ENCODE measurements at regions not wholly inside any gene's neighbourhood (a gene's known extent, or its start where the extent isn't known, plus 50 kb on each side); places are given as distances from the start of the nearest gene placed in this dataset.
"Not testable (repeated sequence)": the region's sequence is repeated elsewhere in the genome, so short reads cannot be mapped to it uniquely, and the experiment has no call there.

GRCh38 chr2:167570370-167570769, 677.0 kb downstream of the STK39 start:
- DNase-seq (ENCODE audit: low spot score in 2 of 2), result no peak
- no peak overlapping the region for H3K27ac ChIP-seq
- H3K4me1 ChIP-seq, result no peaks in the 10 kb centered on the region
- H3K9me3 ChIP-seq, result no peaks in the 10 kb centered on the region
- intact Hi-C loops (cut with DNase I), result no loop called here
- no peaks in the 10 kb centered on the region for H3K27me3 ChIP-seq
- TF ChIP-seq, protein P1, sequence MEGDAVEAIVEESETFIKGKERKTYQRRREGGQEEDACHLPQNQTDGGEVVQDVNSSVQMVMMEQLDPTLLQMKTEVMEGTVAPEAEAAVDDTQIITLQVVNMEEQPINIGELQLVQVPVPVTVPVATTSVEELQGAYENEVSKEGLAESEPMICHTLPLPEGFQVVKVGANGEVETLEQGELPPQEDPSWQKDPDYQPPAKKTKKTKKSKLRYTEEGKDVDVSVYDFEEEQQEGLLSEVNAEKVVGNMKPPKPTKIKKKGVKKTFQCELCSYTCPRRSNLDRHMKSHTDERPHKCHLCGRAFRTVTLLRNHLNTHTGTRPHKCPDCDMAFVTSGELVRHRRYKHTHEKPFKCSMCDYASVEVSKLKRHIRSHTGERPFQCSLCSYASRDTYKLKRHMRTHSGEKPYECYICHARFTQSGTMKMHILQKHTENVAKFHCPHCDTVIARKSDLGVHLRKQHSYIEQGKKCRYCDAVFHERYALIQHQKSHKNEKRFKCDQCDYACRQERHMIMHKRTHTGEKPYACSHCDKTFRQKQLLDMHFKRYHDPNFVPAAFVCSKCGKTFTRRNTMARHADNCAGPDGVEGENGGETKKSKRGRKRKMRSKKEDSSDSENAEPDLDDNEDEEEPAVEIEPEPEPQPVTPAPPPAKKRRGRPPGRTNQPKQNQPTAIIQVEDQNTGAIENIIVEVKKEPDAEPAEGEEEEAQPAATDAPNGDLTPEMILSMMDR (IDR thresholded peaks at IDR 0.05), result no peak
- no peak overlapping the region for H3K4me3 ChIP-seq
- no peaks in the 10 kb centered on the region for H3K36me3 ChIP-seq

DNA sequence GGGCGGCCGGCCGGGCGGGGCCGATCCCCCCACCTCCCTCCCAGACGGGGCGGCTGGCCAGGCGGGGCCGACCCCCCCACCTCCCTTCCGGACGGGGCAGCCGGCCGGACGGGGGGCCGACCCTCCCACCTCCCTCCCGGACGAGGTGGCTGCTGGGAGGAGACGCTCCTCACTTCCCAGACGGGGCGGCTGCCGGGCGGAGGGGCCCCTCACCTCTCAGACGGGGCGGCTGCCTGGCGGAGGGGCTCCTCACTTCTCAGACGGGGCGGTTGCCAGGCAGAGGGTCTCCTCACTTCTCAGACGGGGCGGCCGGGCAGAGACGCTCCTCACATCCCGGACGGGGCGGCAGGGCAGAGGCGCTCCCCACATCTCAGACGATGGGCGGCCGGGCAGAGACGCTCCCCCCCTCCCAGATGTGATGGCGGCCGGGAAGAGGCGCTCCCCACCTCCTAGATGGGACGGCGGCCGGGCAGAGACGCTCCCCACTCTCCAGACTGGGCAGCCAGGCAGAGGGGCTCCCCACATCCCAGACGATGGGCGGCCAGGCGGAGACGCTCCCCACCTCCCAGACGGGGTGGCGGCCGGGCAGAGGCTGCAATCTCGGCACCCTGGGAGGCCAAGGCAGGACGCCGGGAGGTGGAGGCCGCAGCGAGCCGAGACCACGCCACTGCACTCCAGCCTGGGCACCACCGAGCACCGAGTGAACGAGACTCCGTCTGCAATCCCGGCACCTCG, 675.8 kb downstream of the XIRP2 start:
- H3K27me3 ChIP-seq; H3K9me3 ChIP-seq; DNase-seq (ENCODE audit: low spot score in 2 of 2); intact Hi-C loops (cut with DNase I); H3K27ac ChIP-seq; H3K4me3 ChIP-seq; H3K36me3 ChIP-seq; H3K4me1 ChIP-seq: not testable (repeated sequence)

- DNase-seq (ENCODE audit: low spot score in 2 of 2); intact Hi-C loops (cut with DNase I); H3K27ac ChIP-seq; H3K4me3 ChIP-seq; H3K9me3 ChIP-seq; H3K36me3 ChIP-seq; H3K27me3 ChIP-seq; H3K4me1 ChIP-seq: not testable (repeated sequence)
Observed at GRCh38 chr2:167558272-167558991, 670.2 kb downstream of the XIRP2 start.

DNA sequence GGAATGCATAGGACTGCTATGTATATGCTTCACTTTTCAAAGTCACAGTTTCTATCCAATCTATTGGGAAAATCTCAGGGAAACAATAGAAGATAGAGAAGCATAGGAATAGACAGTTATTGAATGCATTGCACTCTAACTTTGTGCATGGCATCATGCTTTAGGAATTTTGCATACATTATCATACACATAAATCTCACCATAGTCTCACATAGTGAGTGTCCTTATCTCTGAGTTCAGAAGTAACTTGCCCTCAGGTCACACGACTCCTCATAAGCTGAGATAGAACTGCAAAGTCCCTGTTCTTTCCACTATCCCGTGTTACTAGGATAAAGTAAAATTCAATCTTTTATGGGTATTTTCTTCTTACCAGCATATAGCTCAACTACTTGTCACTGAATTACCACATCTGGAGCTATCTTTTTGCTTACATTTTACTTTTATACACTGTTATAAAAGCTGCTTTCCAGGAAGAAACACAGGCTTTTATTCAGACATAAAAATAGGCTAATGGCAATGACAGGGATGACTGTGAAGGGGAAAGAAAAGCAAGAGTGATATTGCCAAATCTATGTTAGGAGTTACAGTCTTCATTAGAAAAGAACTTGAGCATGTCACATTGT, 666.9 kb downstream of the XIRP2 start:
- DNase-seq (ENCODE audit: low spot score in 2 of 2), result no peak
- Histone ChIP-seq H3K9me3 (no peaks in the 10 kb centered on the region), H3K4me1 (no peaks in the 10 kb centered on the region), H3K36me3 (no peaks in the 10 kb centered on the region), H3K4me3 (no peak overlapping the region), H3K27ac (no peak overlapping the region), H3K27me3 (no peaks in the 10 kb centered on the region)
- intact Hi-C loops (cut with DNase I), result no loop called here
- TF ChIP-seq, protein P1 (IDR thresholded peaks at IDR 0.05), result no peak

DNA sequence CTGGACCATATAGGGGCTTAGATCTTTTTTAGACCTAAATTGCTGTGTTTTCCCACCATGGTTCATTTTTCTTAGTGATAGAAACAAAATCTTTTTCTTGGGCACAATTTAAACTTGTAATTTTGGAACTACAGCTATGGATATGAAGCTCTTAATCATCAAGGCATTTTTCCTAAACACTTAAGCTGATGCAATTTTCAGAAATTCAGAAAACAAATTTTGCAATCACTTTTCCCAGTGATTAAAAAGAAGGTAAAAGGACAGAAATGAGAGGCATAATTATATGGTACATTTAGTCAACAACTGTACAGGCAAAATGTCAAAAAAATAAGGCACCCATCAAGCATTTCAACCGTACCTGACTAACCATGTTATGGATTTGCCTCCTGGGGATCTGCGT, 665.4 kb downstream of the XIRP2 start:
- intact Hi-C loops (cut with DNase I), result no loop called here
- H3K36me3 ChIP-seq, result no peaks in the 10 kb centered on the region
- H3K27me3 ChIP-seq, result no peaks in the 10 kb centered on the region
- TF ChIP-seq, protein P1 (IDR thresholded peaks at IDR 0.05), result no peak
- H3K4me1 ChIP-seq, result no peaks in the 10 kb centered on the region
- H3K9me3 ChIP-seq, result no peaks in the 10 kb centered on the region
- DNase-seq (ENCODE audit: low spot score in 2 of 2), result no peak
- no peak overlapping the region for H3K4me3 ChIP-seq
- H3K27ac ChIP-seq, result no peak overlapping the region

GRCh38 chr2:167551416-167551815, 663.1 kb downstream of the XIRP2 start:
- H3K27me3 ChIP-seq, result no peaks in the 10 kb centered on the region
- no peak overlapping the region for H3K4me3 ChIP-seq
- no peaks in the 10 kb centered on the region for H3K36me3 ChIP-seq
- TF ChIP-seq, protein P1 (IDR thresholded peaks at IDR 0.05), result no peak
- intact Hi-C loops (cut with DNase I), result no loop called here
- H3K4me1 ChIP-seq, result no peaks in the 10 kb centered on the region
- H3K9me3 ChIP-seq, result no peaks in the 10 kb centered on the region
- no peak overlapping the region for H3K27ac ChIP-seq
- DNase-seq (ENCODE audit: low spot score in 2 of 2), result no peak
